Stimulated activated naive CD8-positive, alpha-beta T cell treated with anti-CD3 and anti-CD28 coated beads, Interleukin-15, amount 100 ng/mL, for 72 hours (primary cell): ENCODE measurements at regions not wholly inside any gene's neighbourhood (a gene's known extent, or its start where the extent isn't known, plus 50 kb on each side); places are given as distances from the start of the nearest gene placed in this dataset.
A peak's percentile ranks its signal among the peaks of the same experiment; 100 is the strongest.
"Not testable (repeated sequence)": the region's sequence is repeated elsewhere in the genome, so short reads cannot be mapped to it uniquely, and the experiment has no call there.

Experiments used
- ATAC-seq: fragments of 150-1000 bp; cut with Tn5 transposase; 2 replicates; pipeline ENCODE4 v1.10.0; 2021; ENCODE audit warnings: mild to moderate bottlenecking, moderate library complexity
- DNase-seq, 2 donors: peaks; one replicate each; pipeline ENCODE4 v3.0.0; 2021 to 2022
- H3K27ac Mint-ChIP-seq, 2 donors: one replicate each; pipeline ENCODE4 v1.8.0; 2022; ENCODE audit warnings: mild to moderate bottlenecking in 2 of 2, mixed read lengths in 2 of 2, moderate library complexity in 2 of 2
- H3K27me3 Mint-ChIP-seq: one replicate; pipeline ENCODE4 v1.8.0; 2022; ENCODE audit warnings: mixed read lengths
- H3K4me1 Mint-ChIP-seq: one replicate; pipeline ENCODE4 v1.8.0; 2022; ENCODE audit warnings: mild to moderate bottlenecking, mixed read lengths
- H3K4me3 Mint-ChIP-seq, 2 donors: one replicate each; pipeline ENCODE4 v1.8.0; 2022; ENCODE audit warnings: mild to moderate bottlenecking in 2 of 2, mixed read lengths in 2 of 2, moderate library complexity in 1 of 2
- H3K9me3 Mint-ChIP-seq, 2 donors: one replicate each; pipeline ENCODE4 v1.8.0; 2022; ENCODE audit warnings: mixed read lengths in 2 of 2

DNA sequence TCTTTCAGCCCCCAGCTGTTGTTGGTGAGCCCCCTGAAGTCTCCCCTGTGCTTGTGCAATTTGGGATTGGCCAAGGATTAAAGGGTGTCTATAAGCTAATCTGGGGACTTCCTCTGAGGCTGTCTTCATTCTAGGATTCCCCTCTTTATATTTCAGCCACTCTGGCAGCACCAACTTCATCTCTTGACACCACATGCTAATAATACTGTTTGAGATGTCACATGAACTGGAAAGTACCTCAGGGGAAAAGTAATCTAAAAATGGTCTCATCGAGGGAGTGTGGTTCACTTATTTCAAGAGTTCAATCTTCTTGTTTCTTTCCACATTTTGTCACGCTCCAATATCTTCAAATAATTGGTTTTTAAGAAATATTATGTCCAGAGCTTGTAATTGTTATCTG lies 279.2 kb upstream of the TMC3 start:
- Mint-ChIP-seq H3K4me1 (no peaks in the 10 kb centered on the region), H3K4me3 (no peak overlapping the region), H3K27ac (no peak overlapping the region), H3K9me3 (no peaks in the 10 kb centered on the region), H3K27me3 (no peaks in the 10 kb centered on the region)
- ATAC-seq (no peak), DNase-seq (no peak)

DNA sequence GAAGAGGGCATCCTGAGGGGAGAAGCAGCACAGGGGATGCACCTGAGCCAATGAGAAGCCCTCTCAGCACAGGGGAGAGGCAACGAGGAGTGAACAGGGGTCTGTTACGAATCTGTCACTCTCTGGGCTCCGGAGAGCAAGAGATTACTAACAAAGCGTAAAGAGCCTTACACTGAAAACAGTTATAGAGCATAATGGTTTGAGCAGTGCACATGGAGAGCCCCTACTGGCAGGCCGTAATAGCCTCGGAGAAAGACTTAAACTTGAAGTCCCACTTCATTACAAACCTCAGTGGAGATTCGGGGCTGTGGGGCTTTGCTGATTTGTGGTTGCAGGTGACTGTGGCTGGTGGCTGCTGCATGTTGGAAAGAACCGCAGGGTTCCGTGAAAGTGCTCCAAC lies 271.5 kb upstream of the TMC3 start:
- H3K4me3 Mint-ChIP-seq = no peak overlapping the region
- H3K4me1 Mint-ChIP-seq = no peaks in the 10 kb centered on the region
- no peak overlapping the region for H3K27ac Mint-ChIP-seq
- no peak for DNase-seq
- no peak for ATAC-seq
- H3K27me3 Mint-ChIP-seq = peaks cover 13% of the 10 kb centered on the region
- H3K9me3 Mint-ChIP-seq = no peaks in the 10 kb centered on the region

DNA sequence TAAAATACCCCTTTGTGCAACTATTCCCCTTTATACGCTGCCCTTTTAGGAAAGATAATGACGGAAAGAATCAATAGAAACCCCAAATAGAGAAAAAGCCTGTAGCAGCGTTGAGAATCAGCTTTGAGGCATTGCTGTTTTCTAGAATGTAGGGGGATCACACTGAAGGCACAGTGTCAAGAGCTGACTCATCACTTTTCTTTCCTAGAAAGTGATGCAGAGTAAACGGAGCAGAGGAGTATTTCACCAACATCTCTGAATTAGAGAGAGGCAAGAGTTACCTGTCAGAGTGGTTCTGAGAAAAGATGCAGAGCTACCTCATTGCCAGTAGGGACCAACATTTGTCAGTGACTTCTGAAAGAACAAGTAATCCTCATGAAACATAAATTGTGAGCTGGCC lies 269.8 kb upstream of the TMC3 start:
- DNase-seq = no peak
- no peak for ATAC-seq
- Mint-ChIP-seq H3K4me1 (no peaks in the 10 kb centered on the region), H3K27ac (no peak overlapping the region), H3K9me3 (no peaks in the 10 kb centered on the region), H3K27me3 (peaks cover 25% of the 10 kb centered on the region), H3K4me3 (no peak overlapping the region)

DNA sequence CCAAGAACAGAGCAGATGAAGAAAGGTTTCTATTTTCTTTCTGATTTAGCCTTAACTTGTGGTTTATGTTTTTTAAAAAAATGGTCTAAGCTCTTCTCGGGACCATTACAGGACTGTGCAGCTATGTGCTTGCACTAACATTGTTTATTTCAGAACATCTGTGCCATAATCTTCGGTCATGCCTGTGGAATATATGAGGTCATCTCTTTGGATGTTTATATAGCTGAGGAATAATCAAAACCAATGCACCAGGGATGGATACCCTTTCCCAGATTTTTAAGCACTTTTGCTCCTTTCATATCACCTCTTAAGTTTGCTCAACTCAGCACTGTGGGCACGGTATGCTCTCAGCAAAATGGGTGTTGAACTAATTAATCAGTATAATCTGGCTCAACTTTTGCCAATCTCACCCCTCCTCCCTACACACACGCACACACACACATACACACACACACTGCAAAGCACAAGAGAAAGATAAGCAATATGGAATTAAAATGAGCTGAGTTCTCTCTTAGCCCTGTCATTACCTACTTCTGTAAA lies 268.5 kb upstream of the TMC3 start:
- no peaks in the 10 kb centered on the region for H3K9me3 Mint-ChIP-seq
- no peaks in the 10 kb centered on the region for H3K4me1 Mint-ChIP-seq
- H3K27ac Mint-ChIP-seq = no peak overlapping the region
- DNase-seq = no peak
- H3K4me3 Mint-ChIP-seq = no peak overlapping the region
- peaks cover 25% of the 10 kb centered on the region for H3K27me3 Mint-ChIP-seq
- ATAC-seq = no peak

DNA sequence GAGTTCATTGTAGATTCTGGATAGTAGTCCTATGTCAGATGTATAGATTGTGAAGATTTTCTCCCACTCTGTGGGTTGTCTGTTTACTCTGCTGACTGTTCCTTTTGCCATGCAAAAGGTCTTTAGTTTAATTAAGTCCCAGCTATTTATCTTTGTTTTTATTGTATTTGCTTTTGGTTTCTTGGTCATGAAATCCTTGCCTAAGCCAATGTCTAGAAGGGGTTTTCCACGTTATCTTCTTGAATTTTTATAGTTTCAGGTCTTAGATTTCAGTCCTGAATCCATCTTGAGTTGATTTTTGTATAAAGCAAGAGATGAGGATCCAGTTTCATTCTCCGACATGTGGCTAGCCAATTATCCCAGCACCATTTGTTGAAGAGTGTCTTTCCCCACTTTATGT lies 262.1 kb upstream of the TMC3 start:
- H3K4me1 Mint-ChIP-seq, H3K4me3 Mint-ChIP-seq: not testable (repeated sequence)

DNA sequence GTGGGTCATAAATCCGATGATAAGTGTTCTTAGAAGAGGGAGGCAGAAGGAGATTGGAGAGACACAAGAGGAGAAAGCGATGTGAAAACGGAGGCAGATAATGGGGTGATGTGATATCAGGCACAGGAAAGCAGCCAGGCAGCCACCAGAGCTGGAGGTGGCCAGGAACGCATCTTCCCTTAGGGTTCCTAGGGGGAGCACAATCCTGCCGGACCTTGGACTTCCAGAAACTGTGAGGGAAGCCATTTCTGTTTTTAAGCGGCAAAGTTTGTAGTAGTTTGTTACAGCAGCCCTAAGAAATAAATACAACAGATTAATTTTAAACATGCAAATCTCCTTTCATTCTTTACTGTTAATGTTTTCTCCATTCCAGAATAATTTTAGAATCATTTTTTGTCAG lies 259.9 kb upstream of the TMC3 start:
- peaks cover 0 to 11% of the 10 kb centered on the region in 2 donors for H3K9me3 Mint-ChIP-seq
- H3K27ac Mint-ChIP-seq = no peak overlapping the region
- H3K4me1 Mint-ChIP-seq = no peaks in the 10 kb centered on the region
- H3K27me3 Mint-ChIP-seq = peaks cover under 1% of the 10 kb centered on the region
- no peak overlapping the region for H3K4me3 Mint-ChIP-seq
- ATAC-seq (no peak), DNase-seq (no peak)

More for the DNA sequence above, 262.1 kb upstream of the TMC3 start:
- H3K27ac Mint-ChIP-seq, ATAC-seq, DNase-seq: not testable (repeated sequence)
- peaks cover 0 to 11% of the 10 kb centered on the region in 2 donors for H3K9me3 Mint-ChIP-seq
- peaks cover 12% of the 10 kb centered on the region for H3K27me3 Mint-ChIP-seq

DNA sequence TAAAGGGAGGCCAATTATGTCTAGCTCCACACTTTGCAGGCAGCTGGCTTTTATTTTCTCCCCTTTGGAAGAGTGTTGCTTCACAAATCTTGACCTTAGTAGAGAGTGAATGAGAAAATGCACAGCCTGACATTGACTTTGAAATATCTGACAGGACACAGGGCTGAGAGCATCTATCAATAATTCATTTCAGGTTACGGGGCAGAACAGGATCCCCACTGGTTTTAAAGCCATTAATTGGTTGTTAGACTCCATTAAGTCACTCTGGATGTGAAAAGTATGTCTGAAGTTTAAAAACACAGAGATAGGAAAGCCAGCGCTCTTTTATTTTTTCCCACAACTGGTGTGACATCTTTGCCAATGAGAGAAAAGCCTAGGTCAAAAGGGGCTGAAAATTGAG lies 251.9 kb upstream of the TMC3 start:
- no peak for ATAC-seq
- no peak overlapping the region for H3K27ac Mint-ChIP-seq
- no peak for DNase-seq
- no peaks in the 10 kb centered on the region for H3K4me1 Mint-ChIP-seq
- H3K27me3 Mint-ChIP-seq = peaks cover 13% of the 10 kb centered on the region
- H3K4me3 Mint-ChIP-seq = no peak overlapping the region
- peaks cover 5 to 15% of the 10 kb centered on the region in 2 donors for H3K9me3 Mint-ChIP-seq

DNA sequence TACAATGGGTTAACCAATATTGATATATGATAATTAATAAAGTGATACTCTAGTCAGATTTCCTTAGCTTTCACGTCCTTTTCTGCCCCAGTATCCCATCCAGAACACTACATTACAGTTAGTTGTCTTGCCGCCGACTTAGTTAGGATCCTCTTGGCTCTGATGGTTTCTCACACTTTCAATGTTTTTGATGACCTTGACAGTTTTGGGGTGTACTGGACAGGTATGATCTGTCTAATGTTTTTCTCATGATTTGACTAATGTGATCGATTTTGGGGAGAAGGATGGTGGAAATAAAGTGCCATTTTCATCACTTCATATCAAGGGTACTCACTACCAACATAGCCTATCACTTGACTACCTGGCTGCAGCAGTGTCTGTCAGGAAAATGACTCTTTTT lies 245.0 kb upstream of the TMC3 start:
- Mint-ChIP-seq H3K4me1 (no peaks in the 10 kb centered on the region), H3K27ac (no peak overlapping the region), H3K4me3 (no peak overlapping the region), H3K9me3 (no peaks in the 10 kb centered on the region), H3K27me3 (peaks cover 8% of the 10 kb centered on the region)
- no peak for DNase-seq
- ATAC-seq = no peak

DNA sequence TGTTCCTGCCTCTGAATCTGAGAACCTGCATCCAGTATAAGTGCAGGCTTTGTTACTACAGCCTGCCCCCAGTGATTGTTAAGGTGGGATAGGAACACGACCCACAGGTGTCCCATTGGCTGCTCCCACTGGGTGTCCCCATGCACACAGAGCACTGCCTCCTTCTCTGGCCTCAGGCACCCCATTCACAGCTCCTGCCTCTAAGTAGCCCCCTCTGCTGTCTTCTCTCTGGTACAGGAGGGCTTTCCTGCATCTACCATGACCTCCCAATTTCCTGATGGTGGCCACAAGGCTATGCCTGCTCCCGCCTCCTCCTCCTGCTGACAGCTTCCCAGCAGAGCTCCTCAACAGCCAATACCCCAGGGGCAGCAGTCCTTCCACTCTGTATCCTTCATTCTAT lies 238.6 kb upstream of the TMC3 start:
- DNase-seq (no peak), ATAC-seq (no peak)
- Mint-ChIP-seq H3K27me3 (peaks cover 30% of the 10 kb centered on the region), H3K4me1 (no peaks in the 10 kb centered on the region), H3K4me3 (no peak overlapping the region), H3K27ac (peak overlapping the region in 1 of 2 donors; percentile 79), H3K9me3 (no peaks in the 10 kb centered on the region)

DNA sequence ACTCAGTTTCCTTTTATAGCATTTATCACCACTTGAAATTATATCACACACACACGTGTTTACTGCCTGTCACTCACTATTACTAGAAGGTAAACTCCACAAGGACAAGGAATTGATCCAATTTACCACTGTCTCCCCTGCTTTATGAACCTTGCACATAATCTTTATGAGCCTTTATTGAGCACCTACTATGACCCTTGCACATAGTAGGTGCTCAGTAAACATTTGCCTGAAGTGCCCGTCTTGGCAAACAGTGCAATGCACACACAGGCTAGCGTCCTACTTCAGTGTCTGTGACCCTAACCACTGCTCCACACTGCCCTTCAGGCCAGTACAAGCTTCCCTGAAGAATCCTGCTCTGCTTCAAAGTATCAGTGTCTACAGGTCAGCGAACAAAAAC lies 237.7 kb upstream of the TMC3 start:
- H3K27me3 Mint-ChIP-seq = peaks cover 30% of the 10 kb centered on the region
- no peak overlapping the region for H3K27ac Mint-ChIP-seq
- no peaks in the 10 kb centered on the region for H3K4me1 Mint-ChIP-seq
- DNase-seq (no peak), ATAC-seq (no peak)
- no peaks in the 10 kb centered on the region for H3K9me3 Mint-ChIP-seq
- H3K4me3 Mint-ChIP-seq = no peak overlapping the region

DNA sequence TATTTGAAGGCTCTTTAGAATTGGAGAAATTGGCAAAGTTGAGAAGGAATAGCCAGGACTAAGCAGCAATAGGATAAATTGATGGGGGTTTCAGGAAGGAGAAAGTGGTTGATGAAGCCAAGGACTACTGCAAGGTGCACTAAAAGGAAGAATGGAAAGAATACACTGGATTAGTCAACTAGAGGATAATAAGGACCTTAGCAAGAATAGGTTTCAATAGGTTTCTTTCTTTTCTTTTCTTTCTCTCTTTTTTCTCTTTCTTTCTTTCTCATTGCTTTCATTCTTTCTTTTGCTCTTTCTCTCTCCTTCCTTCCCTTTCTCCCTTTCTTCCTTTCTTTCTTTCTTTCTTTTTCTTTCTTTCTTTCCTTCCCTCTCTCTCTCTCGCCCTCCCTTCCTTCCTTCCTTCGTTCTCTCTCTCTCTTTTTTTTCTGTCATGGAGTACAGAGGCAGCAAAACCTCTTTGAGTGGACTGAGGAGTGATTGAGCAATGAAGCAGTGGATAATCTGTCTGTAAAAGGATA lies 234.4 kb upstream of the TMC3 start:
- DNase-seq (no peak), ATAC-seq (no peak)
- no peaks in the 10 kb centered on the region for H3K9me3 Mint-ChIP-seq
- no peak overlapping the region for H3K27ac Mint-ChIP-seq
- H3K4me1 Mint-ChIP-seq = no peaks in the 10 kb centered on the region
- peaks cover 23% of the 10 kb centered on the region for H3K27me3 Mint-ChIP-seq
- H3K4me3 Mint-ChIP-seq = no peak overlapping the region

DNA sequence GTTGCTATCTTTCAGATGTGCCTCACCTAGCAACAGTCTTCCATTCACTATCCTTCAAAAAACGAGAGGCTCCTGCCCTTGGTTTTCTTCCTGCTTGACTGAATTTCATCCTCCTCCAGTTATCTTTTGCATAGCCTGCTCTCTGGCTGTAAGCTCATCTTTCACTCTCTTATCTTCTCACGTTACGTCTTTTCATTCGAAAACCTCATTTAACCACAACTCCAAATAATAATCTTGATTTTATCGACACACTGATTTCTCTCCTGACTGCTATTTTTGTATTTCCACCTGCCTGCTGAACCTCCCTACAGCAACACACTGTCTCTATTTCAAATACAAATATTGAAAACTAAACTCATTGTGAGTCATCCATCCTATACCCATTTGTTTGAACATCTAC lies 230.7 kb upstream of the TMC3 start:
- H3K27me3 Mint-ChIP-seq = peaks cover 9% of the 10 kb centered on the region
- DNase-seq (no peak), ATAC-seq (no peak)
- no peaks in the 10 kb centered on the region for H3K4me1 Mint-ChIP-seq
- peaks cover 9 to 15% of the 10 kb centered on the region in 2 donors for H3K9me3 Mint-ChIP-seq
- no peak overlapping the region for H3K4me3 Mint-ChIP-seq
- H3K27ac Mint-ChIP-seq = no peak overlapping the region

DNA sequence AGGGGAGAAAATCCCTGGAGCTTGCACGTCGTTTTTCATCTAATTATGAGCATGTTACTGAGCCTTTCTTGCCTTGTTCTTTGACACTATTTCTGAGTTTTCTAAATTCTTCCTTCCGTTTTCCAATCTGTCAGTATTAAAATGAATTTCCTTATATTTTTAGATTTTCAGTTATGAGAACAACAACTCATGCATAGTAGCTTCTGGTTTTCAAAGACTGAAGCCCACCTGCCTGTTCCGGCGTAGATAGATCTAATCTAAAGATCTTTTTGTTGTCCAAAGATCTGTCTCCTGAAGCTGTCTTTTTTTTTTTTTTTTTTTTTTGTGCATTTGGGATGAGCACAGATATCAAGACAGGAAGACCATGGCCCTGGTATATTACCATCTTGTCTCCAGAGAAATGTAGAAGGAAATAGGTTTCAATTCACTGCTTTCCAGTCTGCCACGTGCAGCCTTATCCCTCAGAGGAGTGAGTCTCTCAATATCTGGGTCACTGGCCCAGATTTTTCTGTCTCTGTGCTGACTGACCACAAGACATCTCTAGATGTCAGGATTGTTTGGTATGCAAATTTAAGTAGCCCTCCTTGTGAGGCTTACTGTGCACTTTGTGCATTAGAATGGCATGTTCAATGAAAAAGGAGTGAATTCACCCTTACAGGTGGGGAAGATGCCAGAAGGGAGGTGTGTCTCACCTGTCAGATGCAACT lies 222.3 kb upstream of the TMC3 start:
- H3K4me1 Mint-ChIP-seq = no peaks in the 10 kb centered on the region
- DNase-seq (no peak), ATAC-seq (no peak)
- H3K9me3 Mint-ChIP-seq = peaks cover 12 to 23% of the 10 kb centered on the region in 2 donors
- peaks cover 23% of the 10 kb centered on the region for H3K27me3 Mint-ChIP-seq
- no peak overlapping the region for H3K4me3 Mint-ChIP-seq
- H3K27ac Mint-ChIP-seq = no peak overlapping the region

DNA sequence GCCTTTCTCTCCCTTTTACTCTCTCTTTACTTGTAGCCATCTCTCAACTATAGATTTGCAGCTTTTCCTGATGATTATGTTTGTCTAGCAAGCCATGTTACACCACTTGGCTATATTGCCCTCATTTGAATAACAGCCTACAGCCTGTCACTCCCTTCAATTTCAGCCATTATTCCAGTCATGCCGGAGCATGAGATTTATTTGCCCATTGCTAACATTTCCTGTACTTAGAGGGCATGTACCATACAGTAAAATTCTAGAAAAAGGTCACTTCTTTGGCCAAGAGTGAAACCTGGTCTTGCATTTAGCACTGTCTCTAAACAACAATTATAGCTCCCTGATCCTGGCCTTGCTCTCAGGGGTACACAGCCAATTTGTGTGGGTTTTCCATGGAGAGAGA lies 221.7 kb upstream of the TMC3 start:
- peaks cover 23% of the 10 kb centered on the region for H3K27me3 Mint-ChIP-seq
- DNase-seq = no peak
- peaks cover 9 to 20% of the 10 kb centered on the region in 2 donors for H3K9me3 Mint-ChIP-seq
- no peaks in the 10 kb centered on the region for H3K4me1 Mint-ChIP-seq
- ATAC-seq = no peak
- H3K27ac Mint-ChIP-seq = no peak overlapping the region
- no peak overlapping the region for H3K4me3 Mint-ChIP-seq

DNA sequence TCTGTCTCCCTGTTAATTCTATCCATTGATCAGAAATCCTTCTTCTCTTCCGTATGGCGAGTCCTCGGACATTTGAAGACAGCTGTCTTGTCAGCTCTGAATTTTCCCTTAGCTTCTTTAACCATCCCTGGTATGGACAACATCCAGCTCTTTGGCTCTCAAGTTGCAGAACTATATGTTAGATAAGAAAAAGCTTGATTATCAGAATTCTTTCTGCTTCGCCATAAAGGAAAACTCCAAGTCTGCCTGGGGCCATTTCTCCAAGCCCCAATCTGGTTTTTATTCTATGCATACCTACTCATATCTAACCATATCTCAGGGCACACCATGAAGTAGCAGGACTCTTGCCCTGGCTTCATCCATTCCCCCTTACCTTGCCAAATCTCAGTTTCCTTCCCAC lies 215.7 kb upstream of the TMC3 start:
- Mint-ChIP-seq H3K4me3 (no peak overlapping the region), H3K27me3 (no peaks in the 10 kb centered on the region), H3K27ac (no peak overlapping the region), H3K4me1 (no peaks in the 10 kb centered on the region), H3K9me3 (peaks cover 0 to 6% of the 10 kb centered on the region in 2 donors)
- ATAC-seq (no peak), DNase-seq (no peak)

DNA sequence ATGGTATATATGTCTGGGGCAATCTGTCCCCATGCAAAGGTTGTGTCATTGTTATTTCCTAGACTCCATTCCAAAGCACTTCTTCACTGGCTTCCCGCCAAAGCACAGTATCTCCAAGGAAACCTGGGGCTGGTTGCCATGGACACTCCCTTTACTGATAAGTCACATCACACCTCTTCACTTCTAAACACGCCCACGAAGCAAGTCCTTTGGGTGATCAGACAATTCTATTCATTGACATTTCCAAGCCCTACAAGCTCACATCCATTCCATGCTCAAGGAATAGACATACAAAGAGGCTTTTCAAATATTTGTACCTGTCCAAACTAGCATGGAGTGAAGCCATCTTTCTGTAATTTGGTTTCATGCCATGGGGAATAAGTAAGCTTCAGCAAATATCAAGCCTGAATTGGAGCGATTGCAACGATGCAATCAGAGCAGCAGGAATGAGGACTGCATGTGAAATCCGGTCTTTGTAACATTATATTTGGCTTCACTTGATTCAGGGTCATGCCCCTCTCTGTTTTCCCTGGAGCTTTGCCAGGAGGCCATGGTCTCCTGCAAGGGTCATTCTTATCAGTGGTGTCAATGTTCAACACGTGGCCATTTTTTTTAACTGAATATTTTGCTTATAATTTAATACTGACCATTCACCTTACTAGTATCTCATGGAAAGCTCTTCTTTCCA lies 201.6 kb upstream of the TMC3 start:
- Mint-ChIP-seq H3K4me3 (no peak overlapping the region), H3K9me3 (no peaks in the 10 kb centered on the region), H3K27ac (no peak overlapping the region), H3K4me1 (no peaks in the 10 kb centered on the region), H3K27me3 (peaks cover 20% of the 10 kb centered on the region)
- DNase-seq = no peak
- no peak for ATAC-seq
